ENCODE measurements at regions not wholly inside any gene's neighbourhood (a gene's known extent, or its start where the extent isn't known, plus 50 kb on each side); places are given as distances from the start of the nearest gene placed in this dataset.

GRCh38 chr1:239717097-239717917 lies 330.9 kb downstream of the CHRM3 start:
- no peak overlapping the region for H2AFZ ChIP-seq (ENCODE audit: control insufficient read depth, low read length)
- no peaks in the 10 kb centered on the region for H3K27me3 ChIP-seq (ENCODE audit: control insufficient read depth, extremely low read depth, insufficient read depth, low read length)
- no peaks in the 10 kb centered on the region for H3K36me3 ChIP-seq (ENCODE audit: control insufficient read depth in 2 of 2, extremely low read depth in 1 of 2, insufficient read depth in 2 of 2, low read length in 2 of 2)
- TF ChIP-seq CTCF (optimal IDR thresholded peaks at IDR 0.05 in 1 of 3, IDR thresholded peaks at IDR 0.05 in 1 of 3, conservative IDR thresholded peaks at IDR 0.05 in 1 of 3; ENCODE audit: extremely low read depth in 1 of 3, insufficient read depth in 2 of 3, low read length in 3 of 3) (no peak), EZH2 (IDR thresholded peaks at IDR 0.05; ENCODE audit: low read length) (no peak)
- no peaks in the 10 kb centered on the region for H4K20me1 ChIP-seq (ENCODE audit: control insufficient read depth, extremely low read depth, insufficient read depth, low read length)
- peaks cover 1% of the 10 kb centered on the region for H3K9me3 ChIP-seq (ENCODE audit: control insufficient read depth, low read depth, low read length)
- dilution Hi-C loops (cut with MboI; ENCODE audit: extremely low pct_ligation_motif_present, low sequenced_read_pairs) = no loop called here
- no peak overlapping the region for H3K9ac ChIP-seq (ENCODE audit: control insufficient read depth, extremely low read depth, insufficient read depth, low read length)
- DNase-seq (ENCODE audit: low read depth, low spot score) = no peak
- no peak overlapping the region for H3K27ac ChIP-seq (ENCODE audit: control insufficient read depth, insufficient read depth, low read length)
- no peak for FAIRE-seq
- H3K9me1 ChIP-seq (ENCODE audit: control insufficient read depth, extremely low read depth, insufficient read depth, low read length) = no peaks in the 10 kb centered on the region
- H3K4me3 ChIP-seq (ENCODE audit: control insufficient read depth in 2 of 3, extremely low read depth in 1 of 3, insufficient read depth in 2 of 3, low read depth in 1 of 3, low read length in 3 of 3) = no peak overlapping the region
- no peaks in the 10 kb centered on the region for H3K79me2 ChIP-seq (ENCODE audit: control insufficient read depth, insufficient read depth, low read length)
- H3K4me1 ChIP-seq (ENCODE audit: control insufficient read depth, extremely low read depth, insufficient read depth, low read length) = no peaks in the 10 kb centered on the region
- no peak overlapping the region for H3K4me2 ChIP-seq (ENCODE audit: control insufficient read depth, extremely low read depth, insufficient read depth, low read depth, low read length)

GRCh38 chr1:239717918-239718184 lies 331.5 kb downstream of the CHRM3 start:
- DNase-seq (ENCODE audit: low read depth, low spot score) (no peak), FAIRE-seq (no peak)
- dilution Hi-C loops (cut with MboI; ENCODE audit: extremely low pct_ligation_motif_present, low sequenced_read_pairs) = no loop called here
- no peaks in the 10 kb centered on the region for H3K36me3 ChIP-seq (ENCODE audit: control insufficient read depth in 2 of 2, extremely low read depth in 1 of 2, insufficient read depth in 2 of 2, low read length in 2 of 2)
- no peak overlapping the region for H2AFZ ChIP-seq (ENCODE audit: control insufficient read depth, low read length)
- H3K9ac ChIP-seq (ENCODE audit: control insufficient read depth, extremely low read depth, insufficient read depth, low read length) = no peak overlapping the region
- H3K4me2 ChIP-seq (ENCODE audit: control insufficient read depth, extremely low read depth, insufficient read depth, low read depth, low read length) = no peak overlapping the region
- TF ChIP-seq EZH2 (IDR thresholded peaks at IDR 0.05; ENCODE audit: low read length) = no peak
- TF ChIP-seq CTCF (optimal IDR thresholded peaks at IDR 0.05 in 1 of 3, IDR thresholded peaks at IDR 0.05 in 1 of 3, conservative IDR thresholded peaks at IDR 0.05 in 1 of 3; ENCODE audit: extremely low read depth in 1 of 3, insufficient read depth in 2 of 3, low read length in 3 of 3) = no peak
- no peaks in the 10 kb centered on the region for H3K79me2 ChIP-seq (ENCODE audit: control insufficient read depth, insufficient read depth, low read length)
- H3K27ac ChIP-seq (ENCODE audit: control insufficient read depth, insufficient read depth, low read length) = no peak overlapping the region
- no peak overlapping the region for H3K4me3 ChIP-seq (ENCODE audit: control insufficient read depth in 2 of 3, extremely low read depth in 1 of 3, insufficient read depth in 2 of 3, low read depth in 1 of 3, low read length in 3 of 3)
- no peaks in the 10 kb centered on the region for H3K9me1 ChIP-seq (ENCODE audit: control insufficient read depth, extremely low read depth, insufficient read depth, low read length)
- no peaks in the 10 kb centered on the region for H4K20me1 ChIP-seq (ENCODE audit: control insufficient read depth, extremely low read depth, insufficient read depth, low read length)
- H3K27me3 ChIP-seq (ENCODE audit: control insufficient read depth, extremely low read depth, insufficient read depth, low read length) = no peaks in the 10 kb centered on the region
- H3K4me1 ChIP-seq (ENCODE audit: control insufficient read depth, extremely low read depth, insufficient read depth, low read length) = no peaks in the 10 kb centered on the region
- H3K9me3 ChIP-seq (ENCODE audit: control insufficient read depth, low read depth, low read length) = peaks cover 1% of the 10 kb centered on the region

Data from keratinocyte (primary cell).